GM18502 (cell line): ENCODE measurements at regions not wholly inside any gene's neighbourhood (a gene's known extent, or its start where the extent isn't known, plus 50 kb on each side); places are given as distances from the start of the nearest gene placed in this dataset.
A peak's percentile ranks its signal among the peaks of the same experiment; 100 is the strongest.

Experiments
- ATAC-seq: cut with Tn5 transposase; IDR thresholded peaks from one replicate; pipeline ENCODE4 v1.9.1; 2021; ENCODE audit warnings: mild to moderate bottlenecking; ENCODE audit not compliant: unreplicated experiment, poor library complexity

GRCh38 chr3:63037116-63037515, 161.9 kb upstream of the CADPS start:
- ATAC-seq, result no peak

- ATAC-seq, result no peak
These were observed 167.6 kb upstream of the CADPS start for GRCh38 chr3:63042833-63043232.

- no peak for ATAC-seq
These were observed 168.4 kb upstream of the CADPS start for GRCh38 chr3:63043631-63044030.

- ATAC-seq, result no peak
These were observed 170.9 kb upstream of the CADPS start for GRCh38 chr3:63046152-63046551.

GRCh38 chr3:63046580-63046979, 171.4 kb upstream of the CADPS start:
- no peak for ATAC-seq

GRCh38 chr3:63047068-63047467, 171.9 kb upstream of the CADPS start:
- ATAC-seq, result peak; percentile 56

GRCh38 chr3:63048367-63049326, 173.4 kb upstream of the CADPS start:
- no peak for ATAC-seq

GRCh38 chr3:63050548-63051177, 175.4 kb upstream of the CADPS start:
- no peak for ATAC-seq

- no peak for ATAC-seq
These were observed 176.7 kb upstream of the CADPS start for GRCh38 chr3:63051920-63052319.

- no peak for ATAC-seq
These were observed 181.7 kb upstream of the CADPS start for GRCh38 chr3:63056932-63057331.

GRCh38 chr3:63060412-63060811, 185.2 kb upstream of the CADPS start:
- no peak for ATAC-seq

GRCh38 chr3:63061449-63061848, 186.2 kb upstream of the CADPS start:
- ATAC-seq, result no peak

GRCh38 chr3:63064209-63064755, 189.1 kb upstream of the CADPS start:
- no peak for ATAC-seq

GRCh38 chr3:63067999-63068645, 192.9 kb upstream of the CADPS start:
- ATAC-seq, result no peak

- ATAC-seq, result no peak
These were observed 194.7 kb upstream of the CADPS start for GRCh38 chr3:63069806-63070475.

- no peak for ATAC-seq
These were observed 195.2 kb upstream of the CADPS start for GRCh38 chr3:63070476-63070810.

GRCh38 chr3:63076357-63076756, 201.1 kb upstream of the CADPS start:
- no peak for ATAC-seq

- no peak for ATAC-seq
These were observed 191.9 kb upstream of the SYNPR start for GRCh38 chr3:63086190-63086589.

- ATAC-seq, result no peak
These were observed 188.9 kb upstream of the SYNPR start for GRCh38 chr3:63089007-63089750.

- no peak for ATAC-seq
These were observed 188.4 kb upstream of the SYNPR start for GRCh38 chr3:63089751-63090132.
